Stomach (tissue), 8 donors: ENCODE measurements at regions not wholly inside any gene's neighbourhood (a gene's known extent, or its start where the extent isn't known, plus 50 kb on each side); places are given as distances from the start of the nearest gene placed in this dataset.

ENCODE experiments used
- DNase-seq, 2 donors: peaks; one replicate each; pipeline versions ENCODE4 v3.0.0 to v3.0.0-alpha.2; 2013 to 2019
- H3K27ac ChIP-seq, 5 donors: fragments of 200-600 bp in 4 of 5; sonication (generic) in 4 of 5; one replicate each; pipeline ENCODE4 v1.5.1; 2013 to 2019; ENCODE audit warnings: mild to moderate bottlenecking in 1 of 5, moderate library complexity in 1 of 5
- H3K27me3 ChIP-seq, 3 donors: fragments of 200-600 bp; sonication (generic); one replicate each; pipeline ENCODE4 v1.5.1; 2017 to 2019; ENCODE audit warnings: mixed run types in 1 of 3
- H3K36me3 ChIP-seq, 4 donors: fragments of 200-600 bp; sonication (generic); 1 replicate in 3 of 4; 2 replicates in 1 of 4; pipeline ENCODE4 v1.5.1; 2016 to 2019
- H3K4me1 ChIP-seq, 4 donors: fragments of 200-600 bp; sonication (generic); one replicate each; pipeline ENCODE4 v1.5.1; 2016 to 2019
- H3K4me3 ChIP-seq, 4 donors: fragments of 200-600 bp; sonication (generic) in 3 of 4; one replicate each; pipeline ENCODE4 v1.5.1; 2016 to 2019; ENCODE audit warnings: mild to moderate bottlenecking in 1 of 4
- H3K9me3 ChIP-seq, 4 donors: fragments of 200-600 bp; sonication (generic); one replicate each; pipeline ENCODE4 v1.5.1; 2016 to 2019
- EP300 ChIP-seq: sonication (generic); formaldehyde crosslinking; IDR thresholded peaks from one replicate; pipeline ENCODE4 v1.6.1; 2017; ENCODE audit warnings: antibody characterized with exemption
- POLR2A ChIP-seq, 4 donors: fragments of 450-650 bp; IDR thresholded peaks; one replicate each; pipeline ENCODE4 v1.6.1; 2016; ENCODE audit warnings: antibody characterized with exemption in 4 of 4, control low read depth in 2 of 4, mild to moderate bottlenecking in 1 of 4, moderate library complexity in 1 of 4
- POLR2AphosphoS5 ChIP-seq, 3 donors: sonication (generic); formaldehyde crosslinking; IDR thresholded peaks; one replicate each; pipeline ENCODE4 v1.6.1; 2016; ENCODE audit warnings: antibody characterized with exemption in 3 of 3
- WGBS, 5 donors: extraction: QIAGEN DNeasy Blood & Tissue Kit in 3 of 5; methylation state at CpG; one replicate each; pipeline versions ENCODE4 v1.1.5 to v1.1.7; 2013 to 2018; 5-methylcytosine and 5-hydroxymethylcytosine counted together
- intact Hi-C: fragments of 100-400 bp; cut with DNase I; formaldehyde crosslinking; loops from one replicate; pipeline ENCODE4 v1.15.1; 2023; ENCODE audit warnings: low total_unique reads
- TF ChIP-seq, protein P1 (sequence below), 7 experiments: fragments of 450-650 bp in 4 of 7; fragments of 200-600 bp in 3 of 7; sonication (generic) in 3 of 7; IDR thresholded peaks; one replicate each; pipeline ENCODE4 v1.5.1; 2016 to 2019; ENCODE audit warnings: antibody characterized with exemption in 7 of 7, control low read depth in 2 of 7, mild to moderate bottlenecking in 1 of 7
- donor health status: healthy with polysubstance abuse.
- donor health status: Bipolar disorder and iron deficiency.
- donor health status: healthy.

DNA sequence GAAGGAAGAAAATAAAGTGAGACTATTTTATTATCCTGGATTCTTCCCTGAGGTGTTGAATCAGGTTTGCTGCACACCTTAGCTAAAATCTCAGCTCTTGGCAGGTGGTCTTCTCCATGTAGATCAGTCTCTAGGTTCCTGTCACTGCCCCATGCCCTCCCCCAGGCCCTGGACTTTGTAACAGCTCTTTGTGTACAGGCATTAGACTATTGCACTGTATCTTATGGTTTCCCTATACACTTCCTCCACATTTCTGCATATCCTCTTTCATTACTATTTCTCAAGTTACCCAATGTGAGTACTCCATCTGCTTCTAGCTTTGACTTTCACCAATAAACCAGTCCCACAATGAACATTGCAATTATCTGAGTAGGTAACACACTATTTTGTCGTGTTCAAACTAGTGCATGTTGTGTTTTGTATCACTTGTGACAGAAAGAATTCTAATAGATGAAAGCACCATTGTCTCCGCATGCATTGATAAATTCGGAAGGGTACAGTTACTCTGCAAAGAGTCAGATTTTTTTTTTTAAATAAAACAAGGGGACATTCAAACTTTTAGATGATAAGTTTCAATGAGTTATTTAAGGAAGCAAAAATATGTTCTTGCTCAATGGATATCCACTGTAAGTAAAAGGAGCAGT is 1348.7 kb upstream of the C9orf72 start:
- Histone ChIP-seq H3K4me1 (no peaks in the 10 kb centered on the region), H3K36me3 (no peaks in the 10 kb centered on the region), H3K27ac (no peak overlapping the region), H3K9me3 (no peaks in the 10 kb centered on the region), H3K4me3 (no peak overlapping the region), H3K27me3 (no peaks in the 10 kb centered on the region)
- no peak for DNase-seq
- WGBS, 5 donors, result 71 to 86% (median 81%) methylated on average over 3 of the region's 3 CpGs
- no peak for TF ChIP-seq EP300
- TF ChIP-seq POLR2AphosphoS5 (IDR thresholded peaks at IDR 0.05), result no peak
- TF ChIP-seq, protein P1, sequence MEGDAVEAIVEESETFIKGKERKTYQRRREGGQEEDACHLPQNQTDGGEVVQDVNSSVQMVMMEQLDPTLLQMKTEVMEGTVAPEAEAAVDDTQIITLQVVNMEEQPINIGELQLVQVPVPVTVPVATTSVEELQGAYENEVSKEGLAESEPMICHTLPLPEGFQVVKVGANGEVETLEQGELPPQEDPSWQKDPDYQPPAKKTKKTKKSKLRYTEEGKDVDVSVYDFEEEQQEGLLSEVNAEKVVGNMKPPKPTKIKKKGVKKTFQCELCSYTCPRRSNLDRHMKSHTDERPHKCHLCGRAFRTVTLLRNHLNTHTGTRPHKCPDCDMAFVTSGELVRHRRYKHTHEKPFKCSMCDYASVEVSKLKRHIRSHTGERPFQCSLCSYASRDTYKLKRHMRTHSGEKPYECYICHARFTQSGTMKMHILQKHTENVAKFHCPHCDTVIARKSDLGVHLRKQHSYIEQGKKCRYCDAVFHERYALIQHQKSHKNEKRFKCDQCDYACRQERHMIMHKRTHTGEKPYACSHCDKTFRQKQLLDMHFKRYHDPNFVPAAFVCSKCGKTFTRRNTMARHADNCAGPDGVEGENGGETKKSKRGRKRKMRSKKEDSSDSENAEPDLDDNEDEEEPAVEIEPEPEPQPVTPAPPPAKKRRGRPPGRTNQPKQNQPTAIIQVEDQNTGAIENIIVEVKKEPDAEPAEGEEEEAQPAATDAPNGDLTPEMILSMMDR (IDR thresholded peaks at IDR 0.05), result no peak
- TF ChIP-seq POLR2A (IDR thresholded peaks at IDR 0.05), result no peak
- intact Hi-C loops, result loop anchor here (10.0 kb wide), 1 partner anchor 57 kb away; no protein-coding TSS in a partner anchor

DNA sequence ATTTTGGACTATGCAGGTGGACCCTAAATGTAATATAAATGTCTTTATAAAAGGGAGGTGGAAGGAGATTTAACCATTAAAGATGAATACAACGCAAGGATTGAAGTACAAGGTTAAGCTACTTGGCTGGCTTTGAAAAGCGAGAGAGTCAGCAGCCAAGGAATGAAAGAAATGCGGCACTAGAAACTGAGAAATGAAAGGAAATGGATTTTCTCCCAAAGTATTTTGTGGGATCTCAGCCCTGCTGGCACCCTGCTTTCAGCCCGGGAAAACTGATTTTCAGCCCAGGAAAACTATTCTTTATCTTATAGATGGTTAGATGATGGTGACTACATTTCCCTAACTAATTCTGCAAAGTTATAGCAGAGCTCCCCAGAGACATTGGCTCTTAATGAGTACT is 1349.6 kb upstream of the C9orf72 start:
- Histone ChIP-seq H3K4me3 (no peak overlapping the region), H3K4me1 (no peaks in the 10 kb centered on the region), H3K9me3 (no peaks in the 10 kb centered on the region), H3K36me3 (no peaks in the 10 kb centered on the region), H3K27me3 (no peaks in the 10 kb centered on the region), H3K27ac (no peak overlapping the region)
- intact Hi-C loops, result loop anchor here (10.0 kb wide), 1 partner anchor 58 kb away; no protein-coding TSS in a partner anchor
- TF ChIP-seq POLR2AphosphoS5 (IDR thresholded peaks at IDR 0.05) (no peak), EP300 (no peak), POLR2A (IDR thresholded peaks at IDR 0.05) (no peak)
- TF ChIP-seq, protein P1 (IDR thresholded peaks at IDR 0.05), result no peak
- 63 to 87% (median 83%) methylated on average over 4 of the region's 4 CpGs for WGBS, 5 donors
- no peak for DNase-seq

DNA sequence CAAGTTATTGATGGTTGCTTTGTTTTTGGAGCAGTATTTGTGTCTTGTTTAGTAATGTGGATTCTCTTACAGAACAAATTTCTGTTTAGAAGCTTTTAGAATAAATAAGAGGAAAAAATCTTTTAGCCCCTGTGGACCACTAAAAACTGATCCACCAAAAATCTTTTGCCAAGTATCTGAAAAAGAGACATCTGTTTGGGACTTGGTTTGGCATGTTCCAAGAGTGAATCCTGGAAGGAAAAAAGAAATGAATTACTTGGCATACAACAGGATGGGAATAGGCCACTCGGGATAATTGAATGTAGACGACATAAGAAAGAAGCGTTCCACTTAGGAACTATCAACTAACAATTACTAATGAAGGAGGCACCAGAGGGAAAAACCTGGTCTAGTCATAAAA is 1350.1 kb upstream of the C9orf72 start:
- H3K4me1 ChIP-seq, result no peaks in the 10 kb centered on the region
- 49 to 89% (median 75%) methylated on average over 3 of the region's 3 CpGs for WGBS, 5 donors

DNA sequence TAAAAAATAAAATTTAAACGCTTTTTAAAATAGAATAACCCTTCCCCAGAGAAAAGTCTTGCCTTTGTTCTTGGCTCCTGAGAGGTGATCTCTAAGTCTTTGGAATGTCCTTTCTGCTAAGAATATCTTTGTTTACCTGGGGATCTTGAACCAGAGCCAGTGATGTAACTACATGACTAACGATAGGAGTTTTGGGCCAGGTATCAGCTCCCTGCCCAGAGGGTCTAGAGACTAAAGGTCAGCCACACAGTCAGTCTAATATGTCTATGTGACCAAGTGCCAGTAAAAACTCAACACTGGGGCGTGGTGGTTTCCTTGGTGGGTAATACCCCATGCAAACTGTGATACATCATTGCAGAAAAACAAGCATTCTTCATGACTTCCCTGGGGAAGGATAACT is 1351.9 kb upstream of the C9orf72 start:
- no peaks in the 10 kb centered on the region for H3K36me3 ChIP-seq
- TF ChIP-seq POLR2AphosphoS5 (IDR thresholded peaks at IDR 0.05) (no peak), EP300 (no peak), POLR2A (IDR thresholded peaks at IDR 0.05) (no peak)
- TF ChIP-seq, protein P1 (IDR thresholded peaks at IDR 0.05), result no peak
- WGBS, 5 donors, result 67 to 83% (median 69%) methylated on average over 3 of the region's 3 CpGs
- intact Hi-C loops, result loop anchor here (10.0 kb wide), 1 partner anchor 60 kb away; no protein-coding TSS in a partner anchor
- H3K27ac ChIP-seq, result no peak overlapping the region
- no peaks in the 10 kb centered on the region for H3K4me1 ChIP-seq
- H3K4me3 ChIP-seq, result no peak overlapping the region
- H3K9me3 ChIP-seq, result no peaks in the 10 kb centered on the region
- no peak for DNase-seq
- H3K27me3 ChIP-seq, result no peaks in the 10 kb centered on the region

More for the DNA sequence above, 1350.1 kb upstream of the C9orf72 start:
- H3K9me3 ChIP-seq, result no peaks in the 10 kb centered on the region
- no peak for DNase-seq
- no peak for TF ChIP-seq POLR2A (IDR thresholded peaks at IDR 0.05)
- no peak for TF ChIP-seq EP300
- TF ChIP-seq, protein P1 (IDR thresholded peaks at IDR 0.05), result no peak
- TF ChIP-seq POLR2AphosphoS5 (IDR thresholded peaks at IDR 0.05), result no peak
- no peaks in the 10 kb centered on the region for H3K27me3 ChIP-seq
- H3K4me3 ChIP-seq, result no peak overlapping the region
- intact Hi-C loops, result loop anchor here (10.0 kb wide), 1 partner anchor 59 kb away; no protein-coding TSS in a partner anchor
- no peak overlapping the region for H3K27ac ChIP-seq
- no peaks in the 10 kb centered on the region for H3K36me3 ChIP-seq
